Fibroblast of upper back skin (primary cell): ENCODE measurements at regions not wholly inside any gene's neighbourhood (a gene's known extent, or its start where the extent isn't known, plus 50 kb on each side); places are given as distances from the start of the nearest gene placed in this dataset.
A peak's percentile ranks its signal among the peaks of the same experiment; 100 is the strongest.

ENCODE experiments used
- DNase-seq: peaks from one replicate; pipeline ENCODE4 v3.0.0-alpha.2; 2013

- peak; percentile 67 for DNase-seq
Observed at GRCh38 chr6:41451515-41452163, 94.5 kb upstream of the FOXP4 start.

- DNase-seq = no peak
Observed at GRCh38 chr6:41452763-41453162, 93.4 kb upstream of the FOXP4 start.

- no peak for DNase-seq
Observed at GRCh38 chr6:41453244-41453643, 92.9 kb upstream of the FOXP4 start.

GRCh38 chr6:41454189-41454789 is 91.9 kb upstream of the FOXP4 start:
- no peak for DNase-seq

- DNase-seq = no peak
Observed at GRCh38 chr6:41455410-41455809, 90.8 kb upstream of the FOXP4 start.

GRCh38 chr6:41455818-41456217 is 90.4 kb upstream of the FOXP4 start:
- DNase-seq = no peak

- DNase-seq = no peak
Observed at GRCh38 chr6:41457303-41457670, 88.9 kb upstream of the FOXP4 start.

- no peak for DNase-seq
Observed at GRCh38 chr6:41459738-41460137, 86.4 kb upstream of the FOXP4 start.

- DNase-seq = no peak
Observed at GRCh38 chr6:41460742-41461336, 85.3 kb upstream of the FOXP4 start.

GRCh38 chr6:41462033-41462432 is 84.1 kb upstream of the FOXP4 start:
- no peak for DNase-seq

GRCh38 chr6:41463062-41463930 is 82.9 kb upstream of the FOXP4 start:
- DNase-seq = peak; percentile 71

GRCh38 chr6:41464019-41464418 is 82.2 kb upstream of the FOXP4 start:
- DNase-seq = no peak

- peak; percentile 73 for DNase-seq
Observed at GRCh38 chr6:41464481-41464880, 81.7 kb upstream of the FOXP4 start.

GRCh38 chr6:41466437-41466990 is 79.7 kb upstream of the FOXP4 start:
- DNase-seq = no peak

- no peak for DNase-seq
Observed at GRCh38 chr6:41467061-41467460, 79.1 kb upstream of the FOXP4 start.

- no peak for DNase-seq
Observed at GRCh38 chr6:41467627-41468404, 78.4 kb upstream of the FOXP4 start.

GRCh38 chr6:41469156-41470028 is 76.8 kb upstream of the FOXP4 start:
- DNase-seq = no peak

GRCh38 chr6:41470029-41470330 is 76.2 kb upstream of the FOXP4 start:
- DNase-seq = peak; percentile 53

GRCh38 chr6:41470331-41471063 is 75.7 kb upstream of the FOXP4 start:
- DNase-seq = peak; percentile 54

GRCh38 chr6:41471064-41471895 is 74.9 kb upstream of the FOXP4 start:
- no peak for DNase-seq
